Right lobe of liver (tissue), 4 donors: ENCODE measurements at regions not wholly inside any gene's neighbourhood (a gene's known extent, or its start where the extent isn't known, plus 50 kb on each side); places are given as distances from the start of the nearest gene placed in this dataset.

Experiments used
- CTCF ChIP-seq, 4 donors: fragments of 200-600 bp in 3 of 4; fragments of 450-650 bp in 1 of 4; IDR thresholded peaks; one replicate each; pipeline versions ENCODE4 v1.5.1 to v1.8.0; 2016 to 2022; ENCODE audit warnings: antibody characterized with exemption in 4 of 4, mild to moderate bottlenecking in 2 of 4
- POLR2A ChIP-seq: fragments of 450-650 bp; IDR thresholded peaks from one replicate; pipeline ENCODE4 v1.6.1; 2017; ENCODE audit warnings: antibody characterized with exemption, mild to moderate bottlenecking
- donor health status: DM: no; HTN: no; CAD: no.
- donor health status: DM: no; HTN: no; CAD: no.
- donor health status: DM: no; HTN: yes; CAD: no.

DNA sequence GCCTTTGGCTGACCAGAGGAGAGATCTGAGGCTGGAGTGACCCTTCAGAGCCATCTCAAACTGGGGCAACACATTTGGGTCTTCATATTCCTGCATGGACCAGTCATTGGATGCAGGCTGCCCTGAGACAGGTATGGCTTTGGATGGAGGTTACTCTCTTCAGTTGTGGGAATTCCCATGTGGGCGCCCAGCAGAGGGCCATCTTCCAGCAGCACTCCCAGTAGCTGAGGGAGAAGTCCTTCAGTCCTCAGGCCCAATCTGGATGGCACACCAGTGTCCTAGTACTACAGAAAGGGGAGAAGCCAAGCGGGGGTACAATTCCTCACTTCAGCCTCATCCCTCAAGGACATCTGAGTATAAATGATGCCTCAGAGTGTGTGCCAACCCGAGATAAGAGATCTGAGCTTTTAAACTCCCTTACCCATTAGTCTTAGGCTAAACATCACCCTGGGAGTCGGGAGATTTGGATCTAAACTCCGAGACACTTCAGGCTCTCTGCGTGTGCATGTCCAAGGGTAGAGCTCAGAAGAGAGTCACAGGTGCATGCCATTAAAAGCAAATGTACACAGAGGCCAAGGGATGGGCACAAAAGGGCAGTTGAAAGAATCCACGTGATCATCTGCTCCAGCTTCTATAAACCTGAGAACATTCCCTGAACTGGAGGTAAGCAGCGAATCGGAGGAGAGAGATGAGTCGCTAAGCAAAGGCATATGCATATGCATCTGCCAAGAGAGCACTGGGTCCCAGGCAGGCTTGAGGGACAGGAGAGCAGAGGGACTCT, 204.6 kb downstream of the CD83 start:
- TF ChIP-seq CTCF (IDR thresholded peaks at IDR 0.05) (peak; percentile 8 to 36 (median 18)), POLR2A (no peak)
